ENCODE measurements at regions not wholly inside any gene's neighbourhood (a gene's known extent, or its start where the extent isn't known, plus 50 kb on each side); places are given as distances from the start of the nearest gene placed in this dataset.

- TF ChIP-seq, protein P1, sequence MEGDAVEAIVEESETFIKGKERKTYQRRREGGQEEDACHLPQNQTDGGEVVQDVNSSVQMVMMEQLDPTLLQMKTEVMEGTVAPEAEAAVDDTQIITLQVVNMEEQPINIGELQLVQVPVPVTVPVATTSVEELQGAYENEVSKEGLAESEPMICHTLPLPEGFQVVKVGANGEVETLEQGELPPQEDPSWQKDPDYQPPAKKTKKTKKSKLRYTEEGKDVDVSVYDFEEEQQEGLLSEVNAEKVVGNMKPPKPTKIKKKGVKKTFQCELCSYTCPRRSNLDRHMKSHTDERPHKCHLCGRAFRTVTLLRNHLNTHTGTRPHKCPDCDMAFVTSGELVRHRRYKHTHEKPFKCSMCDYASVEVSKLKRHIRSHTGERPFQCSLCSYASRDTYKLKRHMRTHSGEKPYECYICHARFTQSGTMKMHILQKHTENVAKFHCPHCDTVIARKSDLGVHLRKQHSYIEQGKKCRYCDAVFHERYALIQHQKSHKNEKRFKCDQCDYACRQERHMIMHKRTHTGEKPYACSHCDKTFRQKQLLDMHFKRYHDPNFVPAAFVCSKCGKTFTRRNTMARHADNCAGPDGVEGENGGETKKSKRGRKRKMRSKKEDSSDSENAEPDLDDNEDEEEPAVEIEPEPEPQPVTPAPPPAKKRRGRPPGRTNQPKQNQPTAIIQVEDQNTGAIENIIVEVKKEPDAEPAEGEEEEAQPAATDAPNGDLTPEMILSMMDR (IDR thresholded peaks at IDR 0.05; ENCODE audit: poor library complexity, severe bottlenecking), result no peak
These were observed 123.2 kb upstream of the UNC5B start for GRCh38 chr10:71089162-71089561.

GRCh38 chr10:71090330-71090729 lies 122.0 kb upstream of the UNC5B start:
- no peak for DNase-seq (ENCODE audit: low spot score)
- Histone ChIP-seq H3K36me3 (ENCODE audit: low read depth) (no peaks in the 10 kb centered on the region), H3K27ac (ENCODE audit: poor library complexity, severe bottlenecking) (no peak overlapping the region), H3K9me3 (ENCODE audit: severe bottlenecking) (no peaks in the 10 kb centered on the region), H3K4me1 (ENCODE audit: insufficient read depth, poor library complexity, severe bottlenecking) (no peaks in the 10 kb centered on the region), H3K27me3 (ENCODE audit: insufficient read depth, poor library complexity, severe bottlenecking) (no peaks in the 10 kb centered on the region), H3K4me3 (ENCODE audit: severe bottlenecking) (no peak overlapping the region)
- ATAC-seq (ENCODE audit: low read depth), result no peak
- TF ChIP-seq, protein P1 (IDR thresholded peaks at IDR 0.05; ENCODE audit: poor library complexity, severe bottlenecking), result no peak

More at GRCh38 chr10:71089162-71089561, 123.2 kb upstream of the UNC5B start:
- Histone ChIP-seq H3K4me3 (ENCODE audit: severe bottlenecking) (no peak overlapping the region), H3K27me3 (ENCODE audit: insufficient read depth, poor library complexity, severe bottlenecking) (no peaks in the 10 kb centered on the region), H3K9me3 (ENCODE audit: severe bottlenecking) (no peaks in the 10 kb centered on the region), H3K36me3 (ENCODE audit: low read depth) (no peaks in the 10 kb centered on the region), H3K27ac (ENCODE audit: poor library complexity, severe bottlenecking) (no peak overlapping the region), H3K4me1 (ENCODE audit: insufficient read depth, poor library complexity, severe bottlenecking) (no peaks in the 10 kb centered on the region)
- ATAC-seq (ENCODE audit: low read depth) (no peak), DNase-seq (ENCODE audit: low spot score) (no peak)

- Histone ChIP-seq H3K27ac (ENCODE audit: poor library complexity, severe bottlenecking) (no peak overlapping the region), H3K4me3 (ENCODE audit: severe bottlenecking) (no peak overlapping the region), H3K9me3 (ENCODE audit: severe bottlenecking) (no peaks in the 10 kb centered on the region), H3K4me1 (ENCODE audit: insufficient read depth, poor library complexity, severe bottlenecking) (no peaks in the 10 kb centered on the region), H3K27me3 (ENCODE audit: insufficient read depth, poor library complexity, severe bottlenecking) (no peaks in the 10 kb centered on the region), H3K36me3 (ENCODE audit: low read depth) (no peaks in the 10 kb centered on the region)
- TF ChIP-seq, protein P1 (IDR thresholded peaks at IDR 0.05; ENCODE audit: poor library complexity, severe bottlenecking), result no peak
- DNase-seq (ENCODE audit: low spot score) (no peak), ATAC-seq (ENCODE audit: low read depth) (no peak)
These were observed 121.6 kb upstream of the UNC5B start for GRCh38 chr10:71090801-71091200.

GRCh38 chr10:71092812-71093401 lies 119.5 kb upstream of the UNC5B start:
- no peak for ATAC-seq (ENCODE audit: low read depth)
- Histone ChIP-seq H3K4me1 (ENCODE audit: insufficient read depth, poor library complexity, severe bottlenecking) (no peaks in the 10 kb centered on the region), H3K4me3 (ENCODE audit: severe bottlenecking) (no peak overlapping the region), H3K27ac (ENCODE audit: poor library complexity, severe bottlenecking) (no peak overlapping the region), H3K27me3 (ENCODE audit: insufficient read depth, poor library complexity, severe bottlenecking) (peaks cover 3% of the 10 kb centered on the region), H3K9me3 (ENCODE audit: severe bottlenecking) (no peaks in the 10 kb centered on the region), H3K36me3 (ENCODE audit: low read depth) (no peaks in the 10 kb centered on the region)
- TF ChIP-seq, protein P1 (IDR thresholded peaks at IDR 0.05; ENCODE audit: poor library complexity, severe bottlenecking), result no peak
- DNase-seq (ENCODE audit: low spot score), result no peak

DNA sequence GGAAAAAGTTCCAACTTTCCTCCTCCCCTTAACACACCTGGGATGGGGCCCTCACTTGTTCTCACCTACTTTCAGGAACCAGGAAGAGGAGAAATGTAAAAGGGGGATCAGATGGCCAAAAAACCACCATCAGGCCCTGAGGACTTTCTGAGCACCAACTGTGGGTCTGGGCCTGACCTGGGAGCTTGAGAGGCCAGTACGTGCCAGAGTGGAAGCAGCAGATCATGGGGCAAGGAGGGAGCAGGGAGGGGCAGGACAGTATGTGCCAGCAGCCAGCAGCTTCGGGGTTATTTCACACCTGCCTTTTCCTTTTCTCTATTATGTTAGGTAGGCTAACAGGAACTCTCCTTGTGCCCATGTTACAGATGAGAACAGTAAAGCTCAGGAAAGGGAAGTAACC lies 118.8 kb upstream of the UNC5B start:
- Histone ChIP-seq H3K4me1 (ENCODE audit: insufficient read depth, poor library complexity, severe bottlenecking) (no peaks in the 10 kb centered on the region), H3K36me3 (ENCODE audit: low read depth) (no peaks in the 10 kb centered on the region), H3K4me3 (ENCODE audit: severe bottlenecking) (no peak overlapping the region), H3K27ac (ENCODE audit: poor library complexity, severe bottlenecking) (no peak overlapping the region), H3K9me3 (ENCODE audit: severe bottlenecking) (no peaks in the 10 kb centered on the region), H3K27me3 (ENCODE audit: insufficient read depth, poor library complexity, severe bottlenecking) (peaks cover 3% of the 10 kb centered on the region)
- ATAC-seq (ENCODE audit: low read depth), result no peak
- TF ChIP-seq, protein P1 (IDR thresholded peaks at IDR 0.05; ENCODE audit: poor library complexity, severe bottlenecking), result no peak
- DNase-seq (ENCODE audit: low spot score), result no peak

All from RWPE2 (cell line).